ENCODE measurements at regions not wholly inside any gene's neighbourhood (a gene's known extent, or its start where the extent isn't known, plus 50 kb on each side); places are given as distances from the start of the nearest gene placed in this dataset.
"Not testable (repeated sequence)": the region's sequence is repeated elsewhere in the genome, so short reads cannot be mapped to it uniquely, and the experiment has no call there.

- DNase-seq: no peak
These were observed 54.2 kb upstream of the RABGAP1L start for GRCh38 chr1:174105086-174105485.

DNA sequence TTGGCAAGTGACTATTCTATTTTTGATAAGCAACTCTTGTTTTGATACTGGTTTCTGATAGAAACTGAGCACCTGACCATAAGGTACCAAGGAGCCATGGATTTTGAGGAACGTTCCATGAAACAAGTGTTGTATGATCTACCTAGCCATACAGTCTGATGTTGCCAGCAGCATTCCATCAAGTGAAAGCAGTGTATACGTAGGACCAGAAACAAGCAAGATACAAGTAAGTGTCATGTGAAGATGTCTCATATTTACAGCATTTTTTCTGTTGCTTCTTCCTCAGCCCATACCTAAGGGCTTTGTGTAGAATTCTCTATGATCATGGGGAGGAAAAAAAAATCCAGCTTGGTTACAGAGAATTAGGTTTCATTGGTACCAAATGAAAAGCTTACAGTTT, 55.6 kb upstream of the RABGAP1L start:
- no peak for DNase-seq

DNA sequence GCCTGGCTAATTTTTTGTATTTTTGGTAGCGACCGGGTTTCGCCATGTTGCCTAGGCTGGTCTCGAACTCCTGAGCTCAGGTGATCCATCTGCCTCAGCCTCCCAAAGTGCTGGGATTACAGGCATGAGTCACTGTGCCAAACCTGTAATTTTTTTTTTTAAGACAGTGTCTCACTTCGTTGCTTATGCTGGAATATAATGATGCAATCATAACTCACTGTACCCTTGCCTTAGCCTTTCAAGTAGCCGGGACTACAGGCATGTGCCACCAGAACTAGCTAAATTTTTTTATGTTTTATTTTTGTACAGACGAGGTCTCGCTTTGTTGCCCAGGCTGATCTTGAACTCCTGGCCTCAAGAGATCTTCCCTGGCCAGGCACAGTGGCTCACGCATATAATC, 57.3 kb upstream of the RABGAP1L start:
- not testable (repeated sequence) for DNase-seq

DNA sequence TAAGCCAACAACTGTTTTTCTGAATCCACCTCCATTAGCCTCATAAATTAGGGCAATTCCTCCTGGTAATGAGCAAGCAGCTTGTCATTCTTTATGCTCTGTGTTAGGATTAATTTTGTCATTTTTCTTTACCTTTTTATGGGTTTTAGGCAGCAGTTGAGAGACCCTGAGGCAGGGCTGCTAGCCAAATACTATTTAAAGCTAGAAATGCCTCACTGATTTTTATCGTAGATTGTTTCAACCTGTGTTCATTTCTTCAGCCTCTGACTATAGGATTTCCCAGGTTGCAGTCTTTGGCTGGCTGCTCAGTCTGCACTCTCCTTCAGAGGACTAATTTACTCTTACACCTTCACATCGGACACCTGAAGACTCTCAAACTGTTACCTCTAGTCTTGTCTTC, 61.9 kb upstream of the RABGAP1L start:
- no peak for DNase-seq

DNA sequence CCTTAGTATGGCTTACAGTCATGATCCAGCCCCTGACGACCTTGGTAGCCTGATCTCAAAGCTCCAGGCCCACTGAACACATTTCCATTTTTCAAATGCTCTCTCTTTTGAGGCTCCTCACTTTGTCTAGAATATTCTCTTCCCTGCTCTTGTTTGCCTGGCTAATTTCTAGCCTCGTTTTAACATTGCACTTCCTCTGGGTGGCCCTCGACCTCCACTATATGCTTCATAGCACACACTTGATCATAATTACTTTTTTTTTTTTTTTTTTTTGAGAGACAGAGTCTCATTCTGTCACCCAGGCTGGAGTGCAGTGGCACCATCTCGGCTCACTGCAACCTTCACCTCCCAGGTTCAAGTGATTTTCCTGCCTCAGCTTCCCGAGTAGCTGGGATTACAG, 65.5 kb upstream of the RABGAP1L start:
- DNase-seq: peak; percentile 29

DNA sequence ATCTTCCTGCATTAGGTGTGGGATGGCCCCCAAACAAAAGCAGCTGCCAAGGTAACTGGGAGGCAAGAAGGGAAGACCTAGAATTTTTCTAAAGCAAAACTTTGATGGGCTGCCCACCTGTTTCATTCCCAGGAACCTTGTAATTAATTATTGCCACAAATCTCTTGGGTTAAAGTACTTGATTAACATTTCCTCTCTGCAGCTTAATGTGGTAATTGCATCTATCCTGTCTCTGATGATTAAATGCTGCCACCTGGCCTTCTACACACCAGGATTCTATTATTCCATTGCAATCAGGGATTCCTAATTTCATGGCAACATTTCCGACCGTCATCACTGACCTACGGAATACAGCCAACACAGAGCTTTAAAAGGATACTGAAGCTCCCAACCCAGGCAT, 68.3 kb upstream of the RC3H1 start:
- DNase-seq: no peak

DNA sequence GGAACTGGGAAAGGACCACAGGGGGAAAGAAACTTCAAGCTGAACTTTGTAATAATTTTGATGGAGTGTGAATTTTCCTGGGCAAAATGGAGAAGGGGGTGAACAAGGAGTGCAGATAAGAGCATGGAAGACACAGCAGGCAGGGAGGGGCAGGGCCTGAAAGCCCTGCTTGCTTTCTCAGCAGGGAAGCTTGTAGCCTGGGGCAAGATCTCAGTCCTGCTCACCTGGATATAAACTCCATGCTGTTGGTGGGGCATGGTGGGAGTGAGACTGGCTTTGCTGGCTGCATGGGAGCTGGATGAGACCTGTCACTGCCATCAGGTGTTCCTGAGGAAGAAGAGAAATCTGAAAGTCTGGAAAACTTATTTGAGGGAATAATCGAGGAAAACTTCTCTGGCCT, 58.7 kb upstream of the RC3H1 start:
- no peak for DNase-seq

- no peak for DNase-seq
These were observed 57.6 kb upstream of the RC3H1 start for GRCh38 chr1:174079796-174080195.

- not testable (repeated sequence) for DNase-seq
These were observed 56.8 kb upstream of the RC3H1 start for GRCh38 chr1:174078916-174079315.

- no peak for DNase-seq
These were observed 55.8 kb upstream of the RC3H1 start for GRCh38 chr1:174077749-174078490.

DNA sequence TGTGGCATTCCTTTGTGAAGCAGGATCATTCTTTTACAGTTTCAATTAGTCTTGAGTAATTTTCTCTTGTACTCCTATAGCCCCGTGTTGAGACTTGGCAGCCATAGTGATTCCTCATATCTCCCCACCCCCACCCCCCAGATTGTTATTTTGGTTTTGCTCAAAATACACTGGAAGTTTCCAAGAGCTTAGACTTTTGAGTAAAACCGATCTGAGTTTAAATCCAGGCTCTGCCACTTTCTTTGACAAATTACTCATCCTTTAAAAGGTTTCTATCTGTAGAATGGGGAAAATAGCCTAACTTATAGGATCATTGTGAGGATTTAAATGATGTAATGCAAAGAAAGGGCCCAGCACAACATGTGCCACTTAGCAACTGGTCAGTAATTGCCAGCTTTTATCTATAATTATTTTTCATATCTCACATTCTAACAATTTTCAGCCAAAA, 53.1 kb upstream of the RC3H1 start:
- no peak for DNase-seq

DNA sequence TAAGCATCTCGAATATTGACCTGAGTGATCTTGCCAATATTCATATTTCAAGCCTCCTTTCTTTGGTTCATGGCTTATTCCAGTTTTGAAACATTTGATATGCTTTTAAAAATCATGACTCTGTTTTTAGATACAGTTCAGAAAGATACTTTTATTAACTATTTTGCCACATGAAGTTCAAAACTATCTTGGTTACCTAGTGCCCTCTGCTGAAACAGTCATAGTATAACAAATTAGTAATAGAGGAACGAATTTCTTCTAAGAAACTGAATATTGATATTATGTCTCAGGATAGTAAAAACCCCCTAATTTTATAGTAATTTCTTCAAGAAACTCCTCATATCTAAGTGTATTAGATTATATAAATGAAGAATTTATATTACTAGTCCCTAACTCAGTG, 52.6 kb upstream of the RC3H1 start:
- DNase-seq: peak; percentile 69

- no peak for DNase-seq
These were observed 50.4 kb upstream of the RC3H1 start for GRCh38 chr1:174072581-174072980.
